ENCODE measurements at regions not wholly inside any gene's neighbourhood (a gene's known extent, or its start where the extent isn't known, plus 50 kb on each side); places are given as distances from the start of the nearest gene placed in this dataset.

DNA sequence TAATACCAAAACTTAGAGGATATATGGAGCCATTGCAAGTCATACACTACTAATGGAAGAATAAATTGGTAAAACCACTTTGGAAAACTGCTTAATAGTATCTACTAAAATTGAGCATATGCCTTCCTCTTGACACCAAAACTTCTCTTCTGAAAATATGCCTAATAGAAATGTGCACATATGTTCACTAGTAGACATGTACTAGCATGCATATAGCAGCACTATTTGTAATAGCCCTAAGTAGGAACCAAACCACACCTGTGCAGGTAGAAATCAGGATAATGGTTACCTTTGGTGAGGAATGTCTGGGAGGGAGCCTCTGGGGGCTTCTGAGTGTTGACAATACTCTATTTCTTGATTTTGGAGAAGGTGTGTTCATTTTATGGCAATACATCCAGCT is 424.8 kb upstream of the BTBD3 start:
- TF ChIP-seq, protein P1, sequence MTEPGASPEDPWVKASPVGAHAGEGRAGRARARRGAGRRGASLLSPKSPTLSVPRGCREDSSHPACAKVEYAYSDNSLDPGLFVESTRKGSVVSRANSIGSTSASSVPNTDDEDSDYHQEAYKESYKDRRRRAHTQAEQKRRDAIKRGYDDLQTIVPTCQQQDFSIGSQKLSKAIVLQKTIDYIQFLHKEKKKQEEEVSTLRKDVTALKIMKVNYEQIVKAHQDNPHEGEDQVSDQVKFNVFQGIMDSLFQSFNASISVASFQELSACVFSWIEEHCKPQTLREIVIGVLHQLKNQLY (CRISPR knock-in tag; IDR thresholded peaks at IDR 0.05), result no peak
- TF ChIP-seq, protein P2, sequence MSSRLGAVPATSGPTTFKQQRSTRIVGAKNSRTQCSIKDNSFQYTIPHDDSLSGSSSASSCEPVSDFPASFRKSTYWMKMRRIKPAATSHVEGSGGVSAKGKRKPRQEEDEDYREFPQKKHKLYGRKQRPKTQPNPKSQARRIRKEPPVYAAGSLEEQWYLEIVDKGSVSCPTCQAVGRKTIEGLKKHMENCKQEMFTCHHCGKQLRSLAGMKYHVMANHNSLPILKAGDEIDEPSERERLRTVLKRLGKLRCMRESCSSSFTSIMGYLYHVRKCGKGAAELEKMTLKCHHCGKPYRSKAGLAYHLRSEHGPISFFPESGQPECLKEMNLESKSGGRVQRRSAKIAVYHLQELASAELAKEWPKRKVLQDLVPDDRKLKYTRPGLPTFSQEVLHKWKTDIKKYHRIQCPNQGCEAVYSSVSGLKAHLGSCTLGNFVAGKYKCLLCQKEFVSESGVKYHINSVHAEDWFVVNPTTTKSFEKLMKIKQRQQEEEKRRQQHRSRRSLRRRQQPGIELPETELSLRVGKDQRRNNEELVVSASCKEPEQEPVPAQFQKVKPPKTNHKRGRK (CRISPR knock-in tag; IDR thresholded peaks at IDR 0.05; ENCODE audit: borderline replicate concordance), result no peak
- TF ChIP-seq, protein P3, sequence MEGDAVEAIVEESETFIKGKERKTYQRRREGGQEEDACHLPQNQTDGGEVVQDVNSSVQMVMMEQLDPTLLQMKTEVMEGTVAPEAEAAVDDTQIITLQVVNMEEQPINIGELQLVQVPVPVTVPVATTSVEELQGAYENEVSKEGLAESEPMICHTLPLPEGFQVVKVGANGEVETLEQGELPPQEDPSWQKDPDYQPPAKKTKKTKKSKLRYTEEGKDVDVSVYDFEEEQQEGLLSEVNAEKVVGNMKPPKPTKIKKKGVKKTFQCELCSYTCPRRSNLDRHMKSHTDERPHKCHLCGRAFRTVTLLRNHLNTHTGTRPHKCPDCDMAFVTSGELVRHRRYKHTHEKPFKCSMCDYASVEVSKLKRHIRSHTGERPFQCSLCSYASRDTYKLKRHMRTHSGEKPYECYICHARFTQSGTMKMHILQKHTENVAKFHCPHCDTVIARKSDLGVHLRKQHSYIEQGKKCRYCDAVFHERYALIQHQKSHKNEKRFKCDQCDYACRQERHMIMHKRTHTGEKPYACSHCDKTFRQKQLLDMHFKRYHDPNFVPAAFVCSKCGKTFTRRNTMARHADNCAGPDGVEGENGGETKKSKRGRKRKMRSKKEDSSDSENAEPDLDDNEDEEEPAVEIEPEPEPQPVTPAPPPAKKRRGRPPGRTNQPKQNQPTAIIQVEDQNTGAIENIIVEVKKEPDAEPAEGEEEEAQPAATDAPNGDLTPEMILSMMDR (IDR thresholded peaks at IDR 0.05), result no peak
- no peak for TF ChIP-seq HMGA2 (CRISPR knock-in tag; IDR thresholded peaks at IDR 0.05)
- TF ChIP-seq IRF2 (CRISPR knock-in tag; IDR thresholded peaks at IDR 0.05; ENCODE audit: borderline replicate concordance, low read depth), result no peak
- TF ChIP-seq, protein P4, sequence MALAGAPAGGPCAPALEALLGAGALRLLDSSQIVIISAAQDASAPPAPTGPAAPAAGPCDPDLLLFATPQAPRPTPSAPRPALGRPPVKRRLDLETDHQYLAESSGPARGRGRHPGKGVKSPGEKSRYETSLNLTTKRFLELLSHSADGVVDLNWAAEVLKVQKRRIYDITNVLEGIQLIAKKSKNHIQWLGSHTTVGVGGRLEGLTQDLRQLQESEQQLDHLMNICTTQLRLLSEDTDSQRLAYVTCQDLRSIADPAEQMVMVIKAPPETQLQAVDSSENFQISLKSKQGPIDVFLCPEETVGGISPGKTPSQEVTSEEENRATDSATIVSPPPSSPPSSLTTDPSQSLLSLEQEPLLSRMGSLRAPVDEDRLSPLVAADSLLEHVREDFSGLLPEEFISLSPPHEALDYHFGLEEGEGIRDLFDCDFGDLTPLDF (CRISPR knock-in tag; IDR thresholded peaks at IDR 0.05), result no peak
- no peak for TF ChIP-seq NR1H2 (CRISPR knock-in tag; IDR thresholded peaks at IDR 0.05)
- TF ChIP-seq ZBTB21 (CRISPR knock-in tag; IDR thresholded peaks at IDR 0.05; ENCODE audit: borderline replicate concordance), result no peak
